GM12878 (cell line): ENCODE measurements at regions not wholly inside any gene's neighbourhood (a gene's known extent, or its start where the extent isn't known, plus 50 kb on each side); places are given as distances from the start of the nearest gene placed in this dataset.

Source experiments
- EZH2 ChIP-seq: IDR thresholded peaks from 2 replicates; pipeline ENCODE4 v1.6.1; 2012; ENCODE audit warnings: low read depth, mild to moderate bottlenecking, control low read depth, inconsistent platforms, low read length, borderline replicate concordance; ENCODE audit not compliant: control insufficient read depth
- HCFC1 ChIP-seq: fragments of 150-350 bp; IDR thresholded peaks from 2 replicates; pipeline ENCODE4 v1.6.1; 2014; ENCODE audit warnings: low read length
- MTA2 ChIP-seq: fragments of 450-650 bp; IDR thresholded peaks from 2 replicates; pipeline ENCODE4 v1.6.1; 2016; ENCODE audit warnings: low read depth, mild to moderate bottlenecking, moderate library complexity
- RFX5 ChIP-seq: IDR thresholded peaks from 2 replicates; pipeline ENCODE4 v1.6.1; 2011; ENCODE audit warnings: low read depth, low read length, improper control_type of control experiment
- TAF1 ChIP-seq: IDR thresholded peaks from 2 replicates; pipeline ENCODE4 v1.6.1; 2011; ENCODE audit warnings: mild to moderate bottlenecking, low read depth, low read length, borderline replicate concordance
- TF ChIP-seq, protein P1 (sequence below): fragments of 450-650 bp; formaldehyde crosslinking; IDR thresholded peaks from 2 replicates; pipeline ENCODE4 v1.4.0; 2022; ENCODE audit warnings: mild to moderate bottlenecking, moderate library complexity
- TF ChIP-seq, protein P2 (sequence below): fragments of 450-650 bp; formaldehyde crosslinking; IDR thresholded peaks from 2 replicates; pipeline ENCODE4 v1.5.0; 2022; ENCODE audit warnings: mild to moderate bottlenecking, missing genetic modification characterization
- TF ChIP-seq, protein P3 (sequence below): fragments of 450-650 bp; IDR thresholded peaks from 2 replicates; pipeline ENCODE4 v1.6.1; 2017; ENCODE audit warnings: mild to moderate bottlenecking, low read depth, inconsistent platforms; ENCODE audit not compliant: poor library complexity, severe bottlenecking
- TF ChIP-seq, protein P4 (sequence below): fragments of 450-650 bp; IDR thresholded peaks from 2 replicates; pipeline ENCODE4 v1.6.1; 2018; ENCODE audit warnings: borderline replicate concordance, mild to moderate bottlenecking; ENCODE audit not compliant: partially characterized antibody

DNA sequence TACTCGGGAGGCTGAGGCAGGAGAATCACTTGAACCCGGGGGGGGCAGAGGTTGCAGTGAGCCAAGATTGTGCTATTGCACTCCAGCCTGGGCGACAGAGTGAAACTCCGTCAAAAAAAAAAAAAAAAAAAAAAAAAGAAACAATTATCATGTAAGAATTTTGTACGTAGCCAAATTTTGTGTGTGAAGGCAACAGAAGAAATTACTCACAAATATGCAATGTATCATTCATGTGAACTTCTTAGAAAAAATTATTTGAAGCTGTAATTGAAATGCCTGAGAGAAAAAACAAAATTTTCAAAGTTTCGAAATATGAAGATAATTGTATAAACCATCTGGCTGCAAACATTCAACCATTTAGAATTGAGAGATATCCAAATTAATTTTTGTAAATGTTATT is 204.8 kb upstream of the PARD3B start (continued):
- TF ChIP-seq EZH2 = no peak
- TF ChIP-seq TAF1 = no peak
- TF ChIP-seq, protein P1, sequence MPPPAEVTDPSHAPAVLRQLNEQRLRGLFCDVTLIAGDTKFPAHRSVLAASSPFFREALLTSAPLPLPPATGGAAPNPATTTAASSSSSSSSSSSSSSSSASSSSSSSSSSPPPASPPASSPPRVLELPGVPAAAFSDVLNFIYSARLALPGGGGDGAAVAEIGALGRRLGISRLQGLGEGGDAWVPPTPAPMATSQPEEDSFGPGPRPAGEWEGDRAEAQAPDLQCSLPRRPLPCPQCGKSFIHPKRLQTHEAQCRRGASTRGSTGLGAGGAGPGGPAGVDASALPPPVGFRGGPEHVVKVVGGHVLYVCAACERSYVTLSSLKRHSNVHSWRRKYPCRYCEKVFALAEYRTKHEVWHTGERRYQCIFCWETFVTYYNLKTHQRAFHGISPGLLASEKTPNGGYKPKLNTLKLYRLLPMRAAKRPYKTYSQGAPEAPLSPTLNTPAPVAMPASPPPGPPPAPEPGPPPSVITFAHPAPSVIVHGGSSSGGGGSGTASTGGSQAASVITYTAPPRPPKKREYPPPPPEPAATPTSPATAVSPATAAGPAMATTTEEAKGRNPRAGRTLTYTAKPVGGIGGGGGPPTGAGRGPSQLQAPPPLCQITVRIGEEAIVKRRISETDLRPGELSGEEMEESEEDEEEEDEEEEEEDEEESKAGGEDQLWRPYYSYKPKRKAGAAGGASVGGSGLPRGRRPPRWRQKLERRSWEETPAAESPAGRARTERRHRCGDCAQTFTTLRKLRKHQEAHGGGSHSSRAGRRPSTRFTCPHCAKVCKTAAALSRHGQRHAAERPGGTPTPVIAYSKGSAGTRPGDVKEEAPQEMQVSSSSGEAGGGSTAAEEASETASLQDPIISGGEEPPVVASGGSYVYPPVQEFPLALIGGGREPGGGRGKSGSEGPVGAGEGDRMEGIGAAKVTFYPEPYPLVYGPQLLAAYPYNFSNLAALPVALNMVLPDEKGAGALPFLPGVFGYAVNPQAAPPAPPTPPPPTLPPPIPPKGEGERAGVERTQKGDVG = no peak
- TF ChIP-seq, protein P2, sequence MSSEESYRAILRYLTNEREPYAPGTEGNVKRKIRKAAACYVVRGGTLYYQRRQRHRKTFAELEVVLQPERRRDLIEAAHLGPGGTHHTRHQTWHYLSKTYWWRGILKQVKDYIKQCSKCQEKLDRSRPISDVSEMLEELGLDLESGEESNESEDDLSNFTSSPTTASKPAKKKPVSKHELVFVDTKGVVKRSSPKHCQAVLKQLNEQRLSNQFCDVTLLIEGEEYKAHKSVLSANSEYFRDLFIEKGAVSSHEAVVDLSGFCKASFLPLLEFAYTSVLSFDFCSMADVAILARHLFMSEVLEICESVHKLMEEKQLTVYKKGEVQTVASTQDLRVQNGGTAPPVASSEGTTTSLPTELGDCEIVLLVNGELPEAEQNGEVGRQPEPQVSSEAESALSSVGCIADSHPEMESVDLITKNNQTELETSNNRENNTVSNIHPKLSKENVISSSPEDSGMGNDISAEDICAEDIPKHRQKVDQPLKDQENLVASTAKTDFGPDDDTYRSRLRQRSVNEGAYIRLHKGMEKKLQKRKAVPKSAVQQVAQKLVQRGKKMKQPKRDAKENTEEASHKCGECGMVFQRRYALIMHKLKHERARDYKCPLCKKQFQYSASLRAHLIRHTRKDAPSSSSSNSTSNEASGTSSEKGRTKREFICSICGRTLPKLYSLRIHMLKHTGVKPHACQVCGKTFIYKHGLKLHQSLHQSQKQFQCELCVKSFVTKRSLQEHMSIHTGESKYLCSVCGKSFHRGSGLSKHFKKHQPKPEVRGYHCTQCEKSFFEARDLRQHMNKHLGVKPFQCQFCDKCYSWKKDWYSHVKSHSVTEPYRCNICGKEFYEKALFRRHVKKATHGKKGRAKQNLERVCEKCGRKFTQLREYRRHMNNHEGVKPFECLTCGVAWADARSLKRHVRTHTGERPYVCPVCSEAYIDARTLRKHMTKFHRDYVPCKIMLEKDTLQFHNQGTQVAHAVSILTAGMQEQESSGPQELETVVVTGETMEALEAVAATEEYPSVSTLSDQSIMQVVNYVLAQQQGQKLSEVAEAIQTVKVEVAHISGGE = no peak
- TF ChIP-seq, protein P3, sequence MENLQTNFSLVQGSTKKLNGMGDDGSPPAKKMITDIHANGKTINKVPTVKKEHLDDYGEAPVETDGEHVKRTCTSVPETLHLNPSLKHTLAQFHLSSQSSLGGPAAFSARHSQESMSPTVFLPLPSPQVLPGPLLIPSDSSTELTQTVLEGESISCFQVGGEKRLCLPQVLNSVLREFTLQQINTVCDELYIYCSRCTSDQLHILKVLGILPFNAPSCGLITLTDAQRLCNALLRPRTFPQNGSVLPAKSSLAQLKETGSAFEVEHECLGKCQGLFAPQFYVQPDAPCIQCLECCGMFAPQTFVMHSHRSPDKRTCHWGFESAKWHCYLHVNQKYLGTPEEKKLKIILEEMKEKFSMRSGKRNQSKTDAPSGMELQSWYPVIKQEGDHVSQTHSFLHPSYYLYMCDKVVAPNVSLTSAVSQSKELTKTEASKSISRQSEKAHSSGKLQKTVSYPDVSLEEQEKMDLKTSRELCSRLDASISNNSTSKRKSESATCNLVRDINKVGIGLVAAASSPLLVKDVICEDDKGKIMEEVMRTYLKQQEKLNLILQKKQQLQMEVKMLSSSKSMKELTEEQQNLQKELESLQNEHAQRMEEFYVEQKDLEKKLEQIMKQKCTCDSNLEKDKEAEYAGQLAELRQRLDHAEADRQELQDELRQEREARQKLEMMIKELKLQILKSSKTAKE = no peak
- no peak for TF ChIP-seq MTA2
- TF ChIP-seq HCFC1 = no peak
- TF ChIP-seq, protein P4, sequence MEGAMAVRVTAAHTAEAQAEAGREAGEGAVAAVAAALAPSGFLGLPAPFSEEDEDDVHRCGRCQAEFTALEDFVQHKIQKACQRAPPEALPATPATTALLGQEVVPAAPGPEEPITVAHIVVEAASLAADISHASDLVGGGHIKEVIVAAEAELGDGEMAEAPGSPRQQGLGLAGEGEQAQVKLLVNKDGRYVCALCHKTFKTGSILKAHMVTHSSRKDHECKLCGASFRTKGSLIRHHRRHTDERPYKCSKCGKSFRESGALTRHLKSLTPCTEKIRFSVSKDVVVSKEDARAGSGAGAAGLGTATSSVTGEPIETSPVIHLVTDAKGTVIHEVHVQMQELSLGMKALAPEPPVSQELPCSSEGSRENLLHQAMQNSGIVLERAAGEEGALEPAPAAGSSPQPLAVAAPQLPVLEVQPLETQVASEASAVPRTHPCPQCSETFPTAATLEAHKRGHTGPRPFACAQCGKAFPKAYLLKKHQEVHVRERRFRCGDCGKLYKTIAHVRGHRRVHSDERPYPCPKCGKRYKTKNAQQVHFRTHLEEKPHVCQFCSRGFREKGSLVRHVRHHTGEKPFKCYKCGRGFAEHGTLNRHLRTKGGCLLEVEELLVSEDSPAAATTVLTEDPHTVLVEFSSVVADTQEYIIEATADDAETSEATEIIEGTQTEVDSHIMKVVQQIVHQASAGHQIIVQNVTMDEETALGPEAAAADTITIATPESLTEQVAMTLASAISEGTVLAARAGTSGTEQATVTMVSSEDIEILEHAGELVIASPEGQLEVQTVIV = no peak
- no peak for TF ChIP-seq RFX5
